SK-N-SH (cell line): ENCODE measurements at regions not wholly inside any gene's neighbourhood (a gene's known extent, or its start where the extent isn't known, plus 50 kb on each side); places are given as distances from the start of the nearest gene placed in this dataset.

Experiments used
- CTCF ChIA-PET: fragments of 300-600, 350-600 bp; formaldehyde crosslinking; extraction: SDS; loops from one replicate; lab custom pipeline; 2021; lab: Yijun Ruan, JAX
- POLR2A ChIA-PET: fragments of 350-600 bp; sonication (Branson Sonifier 250); formaldehyde crosslinking; extraction: SDS; loops from one replicate; lab custom pipeline; 2020; ENCODE audit warnings: antibody characterized with exemption, inconsistent platforms; lab: Yijun Ruan, JAX
- DNase-seq: peaks from one replicate; pipeline ENCODE4 v3.0.0; 2012
- H2AFZ ChIP-seq: fragments of 200-600 bp; sonication (generic); 2 replicates; pipeline ENCODE4 v1.8.1; 2016; ENCODE audit warnings: antibody characterized with exemption, mild to moderate bottlenecking, low read depth
- H3F3A ChIP-seq: fragments of 200-600 bp; sonication (generic); replicated peaks from 2 replicates; pipeline ENCODE3; 2016; ENCODE audit warnings: antibody characterized with exemption, mild to moderate bottlenecking; ENCODE audit not compliant: insufficient read depth
- H3K27ac ChIP-seq, 2 experiments: fragments of 200-500 bp in 1 of 2; fragments of 200-600 bp in 1 of 2; sonication (Bioruptor generic) in 1 of 2; sonication (generic), shearing (Covaris generic) in 1 of 2; 2 replicates each; pipeline versions ENCODE4 v1.5.1 to v1.6.1; 2014 to 2016; ENCODE audit warnings: low read depth in 2 of 2, inconsistent platforms in 1 of 2, low read length in 1 of 2, mild to moderate bottlenecking in 1 of 2, mixed read lengths in 1 of 2
- H3K27me3 ChIP-seq: fragments of 200-600 bp; sonication (generic), shearing (Covaris generic); 2 replicates; pipeline ENCODE4 v1.6.1; 2016; ENCODE audit warnings: mixed run types; ENCODE audit not compliant: insufficient read depth
- H3K36me3 ChIP-seq, 2 experiments: fragments of 200-500 bp in 1 of 2; fragments of 200-600 bp in 1 of 2; sonication (Bioruptor generic) in 1 of 2; sonication (generic) in 1 of 2; replicated peaks in 1 of 2; 2 replicates each; pipeline versions ENCODE3 to v1.5.1; 2014 to 2016; ENCODE audit warnings: low read length in 1 of 2, mild to moderate bottlenecking in 1 of 2; ENCODE audit not compliant: insufficient read depth in 2 of 2, control insufficient read depth in 1 of 2
- H3K4me1 ChIP-seq, 2 experiments: fragments of 200-500 bp in 1 of 2; fragments of 200-600 bp in 1 of 2; sonication (Bioruptor generic) in 1 of 2; sonication (generic), shearing (Covaris generic) in 1 of 2; 2 replicates each; pipeline versions ENCODE4 v1.5.1 to v1.6.1; 2014 to 2016; ENCODE audit warnings: low read depth in 1 of 2, low read length in 1 of 2, mixed run types in 1 of 2; ENCODE audit not compliant: insufficient read depth in 2 of 2, control insufficient read depth in 1 of 2
- H3K4me2 ChIP-seq: fragments of 200-600 bp; sonication (generic), shearing (Covaris generic); 2 replicates; pipeline ENCODE4 v1.6.1; 2017; ENCODE audit warnings: mixed run types
- H3K4me3 ChIP-seq, 2 experiments: fragments of 200-500 bp in 1 of 2; fragments of 200-600 bp in 1 of 2; sonication (Bioruptor generic) in 1 of 2; sonication (generic), shearing (Covaris generic) in 1 of 2; 2 replicates each; pipeline versions ENCODE4 v1.5.1 to v1.8.1; 2014 to 2016; ENCODE audit warnings: low read depth in 2 of 2, inconsistent platforms in 1 of 2, low read length in 1 of 2, mild to moderate bottlenecking in 1 of 2, mixed read lengths in 1 of 2, moderate library complexity in 1 of 2
- H3K79me2 ChIP-seq: fragments of 200-600 bp; sonication (generic); 2 replicates; pipeline ENCODE4 v1.8.1; 2017; ENCODE audit warnings: mild to moderate bottlenecking; ENCODE audit not compliant: insufficient read depth
- H3K9ac ChIP-seq: fragments of 200-600 bp; sonication (generic); 2 replicates; pipeline ENCODE4 v1.6.1; 2017; ENCODE audit warnings: mixed run types
- H3K9me2 ChIP-seq: fragments of 200-600 bp; sonication (generic); 2 replicates; pipeline ENCODE4 v1.6.1; 2017; ENCODE audit warnings: mixed run types
- H3K9me3 ChIP-seq: fragments of 200-600 bp; sonication (generic); 2 replicates; pipeline ENCODE4 v1.6.1; 2017; ENCODE audit warnings: mixed run types, mild to moderate bottlenecking, moderate library complexity
- H4K20me1 ChIP-seq: fragments of 200-600 bp; sonication (generic); 2 replicates; pipeline ENCODE4 v1.6.1; 2017; ENCODE audit warnings: mild to moderate bottlenecking, mixed run types; ENCODE audit not compliant: insufficient read depth
- CTCF ChIP-seq: fragments of 200-600 bp; sonication (generic); IDR thresholded peaks from 2 replicates; pipeline ENCODE4 v1.6.1; 2017; ENCODE audit warnings: antibody characterized with exemption, mild to moderate bottlenecking, moderate library complexity
- EP300 ChIP-seq, 2 experiments: IDR thresholded peaks; 2 replicates each; pipeline versions ENCODE4 v1.4.0 to v1.6.1; 2012; ENCODE audit warnings: borderline replicate concordance in 1 of 2, low read depth in 1 of 2, low read length in 1 of 2
- EZH2phosphoT487 ChIP-seq: fragments of 200-600 bp; sonication (generic); IDR thresholded peaks from 2 replicates; pipeline ENCODE4 v1.6.1; 2017; ENCODE audit warnings: low read depth, mixed run types, mild to moderate bottlenecking, antibody characterized with exemption, moderate library complexity, borderline replicate concordance
- FOXM1 ChIP-seq: IDR thresholded peaks from 2 replicates; pipeline ENCODE4 v1.4.0; 2012; ENCODE audit warnings: low read depth, mild to moderate bottlenecking
- MAX ChIP-seq: IDR thresholded peaks from 2 replicates; pipeline ENCODE4 v1.4.0; 2012; ENCODE audit warnings: low read depth
- MXI1 ChIP-seq: IDR thresholded peaks from 2 replicates; pipeline ENCODE4 v1.6.1; 2012; ENCODE audit warnings: mild to moderate bottlenecking, low read depth, low read length, improper control_type of control experiment
- NFIC ChIP-seq: IDR thresholded peaks from 2 replicates; pipeline ENCODE4 v1.4.0; 2012; ENCODE audit warnings: borderline replicate concordance
- NRF1 ChIP-seq: IDR thresholded peaks from 2 replicates; pipeline ENCODE4 v1.6.1; 2012; ENCODE audit warnings: low read depth, mild to moderate bottlenecking, low read length
- PBX3 ChIP-seq: IDR thresholded peaks from 2 replicates; pipeline ENCODE4; 2012
- POLR2AphosphoS5 ChIP-seq: IDR thresholded peaks from 2 replicates; pipeline ENCODE4 v1.6.1; 2012; ENCODE audit warnings: low read depth, low read length
- RAD21 ChIP-seq: IDR thresholded peaks from 2 replicates; pipeline ENCODE4 v1.6.1; 2012; ENCODE audit warnings: mild to moderate bottlenecking, low read length
- REST ChIP-seq: IDR thresholded peaks from 2 replicates; pipeline ENCODE4 v1.6.1; 2012; ENCODE audit warnings: mild to moderate bottlenecking, low read depth, low read length, moderate library complexity
- TCF12 ChIP-seq: IDR thresholded peaks from 2 replicates; pipeline ENCODE4 v1.4.0; 2012
- TEAD4 ChIP-seq: IDR thresholded peaks from 2 replicates; pipeline ENCODE4 v1.4.0; 2012; ENCODE audit warnings: mild to moderate bottlenecking, borderline replicate concordance; ENCODE audit not compliant: insufficient read depth
- USF1 ChIP-seq: IDR thresholded peaks from 2 replicates; pipeline ENCODE4 v1.4.0; 2012; ENCODE audit warnings: low read depth, borderline replicate concordance
- YY1 ChIP-seq: IDR thresholded peaks from 2 replicates; pipeline ENCODE4 v1.4.0; 2012; ENCODE audit warnings: low read depth, mild to moderate bottlenecking
- ZBTB33 ChIP-seq: IDR thresholded peaks from 2 replicates; pipeline ENCODE4 v1.4.0; 2012; ENCODE audit warnings: low read depth, borderline replicate concordance
- WGBS: methylation state at CpG from one replicate; pipeline ENCODE4 v1.1.6; 2017; ENCODE audit warnings: low lambda C conversion rate; 5-methylcytosine and 5-hydroxymethylcytosine counted together

- TF ChIP-seq ZBTB33 (no peak), RAD21 (no peak), PBX3 (no peak), FOXM1 (no peak)
Measured at GRCh38 chrX:115906276-115906675, 264.3 kb upstream of the AGTR2 start (continued).

GRCh38 chrX:115906881-115907280 is 263.7 kb upstream of the AGTR2 start:
- ChIA-PET POLR2A (no interaction called here), CTCF (no interaction called here)
- WGBS: 62% methylated on average over 3 of the region's 3 CpGs
- Histone ChIP-seq H2AFZ (no peak overlapping the region), H3K79me2 (no peaks in the 10 kb centered on the region), H3K4me3 (no peak overlapping the region), H3K27ac (no peak overlapping the region), H3K27me3 (no peaks in the 10 kb centered on the region)
- DNase-seq: no peak
- TF ChIP-seq TEAD4: no peak
- TF ChIP-seq RAD21: no peak
- no peak for TF ChIP-seq EP300 (IDR thresholded peaks at IDR 0.05; ENCODE audit: borderline replicate concordance in 1 of 2, low read depth in 1 of 2, low read length in 1 of 2)
- no peak for TF ChIP-seq MXI1
- TF ChIP-seq YY1: no peak
- TF ChIP-seq NRF1: no peak
- TF ChIP-seq, all 33 proteins: peak for 0
- Histone ChIP-seq H3K36me3 (no peaks in the 10 kb centered on the region), H3K9me2 (no peaks in the 10 kb centered on the region), H3K4me2 (no peak overlapping the region), H4K20me1 (no peaks in the 10 kb centered on the region; the same call in 1 of the 2 replicates), H3K9me3 (no peaks in the 10 kb centered on the region), H3K4me1 (no peaks in the 10 kb centered on the region), H3F3A (no peaks in the 10 kb centered on the region), H3K9ac (no peak overlapping the region)

GRCh38 chrX:115909017-115909416 is 261.5 kb upstream of the AGTR2 start:
- H3K4me1 ChIP-seq: no peaks in the 10 kb centered on the region
- WGBS: 71% methylated on average over 4 of the region's 4 CpGs
- no peaks in the 10 kb centered on the region for H3K9me2 ChIP-seq
- H3K4me3 ChIP-seq: no peak overlapping the region
- no peaks in the 10 kb centered on the region for H3K27me3 ChIP-seq
- H4K20me1 ChIP-seq: peaks cover 7% of the 10 kb centered on the region; the same call in 1 of the 2 replicates
- H3K36me3 ChIP-seq: no peaks in the 10 kb centered on the region
- no peaks in the 10 kb centered on the region for H3F3A ChIP-seq
- no peak for DNase-seq
- no peak overlapping the region for H3K4me2 ChIP-seq
- H3K9me3 ChIP-seq: no peaks in the 10 kb centered on the region
- POLR2A ChIA-PET: no interaction called here
- H3K27ac ChIP-seq: no peak overlapping the region
- no peak overlapping the region for H3K9ac ChIP-seq
- CTCF ChIA-PET: interaction anchor here (0.5 to 2.1 kb wide), 3 partner anchors 16 to 517 kb away, joined by 3 to 5 read pairs (median 3); no protein-coding TSS in a partner anchor
- no peak overlapping the region for H2AFZ ChIP-seq
- H3K79me2 ChIP-seq: peaks cover 7% of the 10 kb centered on the region; the same call in 1 of the 2 replicates
- TF ChIP-seq REST: no peak
- TF ChIP-seq YY1: no peak
- TF ChIP-seq NFIC: no peak
- no peak for TF ChIP-seq TCF12
- TF ChIP-seq POLR2AphosphoS5: no peak
- no peak for TF ChIP-seq MAX
- TF ChIP-seq CTCF: no peak
- no peak for TF ChIP-seq EZH2phosphoT487
- TF ChIP-seq USF1: no peak
